ENCODE measurements at regions not wholly inside any gene's neighbourhood (a gene's known extent, or its start where the extent isn't known, plus 50 kb on each side); places are given as distances from the start of the nearest gene placed in this dataset.
"Not testable (repeated sequence)": the region's sequence is repeated elsewhere in the genome, so short reads cannot be mapped to it uniquely, and the experiment has no call there.

GRCh38 chr3:82384181-82384580 is 622.7 kb upstream of the GBE1 start:
- H3K4me2 ChIP-seq (ENCODE audit: low read length), result no peak overlapping the region
- TF ChIP-seq CTCF (IDR thresholded peaks at IDR 0.05), result no peak
- no peaks in the 10 kb centered on the region for H3K27me3 ChIP-seq (ENCODE audit: control insufficient read depth, insufficient read depth, low read length)

GRCh38 chr3:82382831-82383230 is 621.4 kb upstream of the GBE1 start:
- Histone ChIP-seq H3K9me3 (ENCODE audit: control insufficient read depth, low read length) (no peaks in the 10 kb centered on the region), H2AFZ (no peak overlapping the region), H3K27ac (no peak overlapping the region), H3K36me3 (ENCODE audit: control insufficient read depth, insufficient read depth, low read length) (no peaks in the 10 kb centered on the region), H3K27me3 (ENCODE audit: control insufficient read depth, insufficient read depth, low read length) (no peaks in the 10 kb centered on the region), H3K9ac (no peak overlapping the region), H3K4me2 (ENCODE audit: low read length) (no peak overlapping the region), H3K79me2 (no peaks in the 10 kb centered on the region), H3K4me1 (no peaks in the 10 kb centered on the region), H3K4me3 (ENCODE audit: low read depth, low read length) (no peak overlapping the region)
- no peak for TF ChIP-seq CTCF (IDR thresholded peaks at IDR 0.05)

More at GRCh38 chr3:82384181-82384580, 622.7 kb upstream of the GBE1 start:
- Histone ChIP-seq H3K4me1 (no peaks in the 10 kb centered on the region), H3K9me3 (ENCODE audit: control insufficient read depth, low read length) (no peaks in the 10 kb centered on the region), H2AFZ (no peak overlapping the region), H3K79me2 (no peaks in the 10 kb centered on the region), H3K36me3 (ENCODE audit: control insufficient read depth, insufficient read depth, low read length) (no peaks in the 10 kb centered on the region), H3K9ac (no peak overlapping the region), H3K4me3 (ENCODE audit: low read depth, low read length) (no peak overlapping the region), H3K27ac (no peak overlapping the region)

GRCh38 chr3:82378392-82378791 is 616.9 kb upstream of the GBE1 start:
- Histone ChIP-seq H3K4me2 (ENCODE audit: low read length) (no peak overlapping the region), H3K9ac (no peak overlapping the region), H3K9me3 (ENCODE audit: control insufficient read depth, low read length) (no peaks in the 10 kb centered on the region), H3K4me3 (ENCODE audit: low read depth, low read length) (no peak overlapping the region), H3K4me1 (no peaks in the 10 kb centered on the region), H2AFZ (no peak overlapping the region), H3K79me2 (no peaks in the 10 kb centered on the region), H3K27ac (no peak overlapping the region), H3K27me3 (ENCODE audit: control insufficient read depth, insufficient read depth, low read length) (no peaks in the 10 kb centered on the region), H3K36me3 (ENCODE audit: control insufficient read depth, insufficient read depth, low read length) (no peaks in the 10 kb centered on the region)
- no peak for TF ChIP-seq CTCF (IDR thresholded peaks at IDR 0.05)

- no peaks in the 10 kb centered on the region for H3K36me3 ChIP-seq (ENCODE audit: control insufficient read depth, insufficient read depth, low read length)
- no peaks in the 10 kb centered on the region for H3K4me1 ChIP-seq
- H3K9me3 ChIP-seq (ENCODE audit: control insufficient read depth, low read length), result no peaks in the 10 kb centered on the region
- no peaks in the 10 kb centered on the region for H3K79me2 ChIP-seq
- no peak overlapping the region for H3K4me2 ChIP-seq (ENCODE audit: low read length)
- no peak overlapping the region for H2AFZ ChIP-seq
- H3K27ac ChIP-seq, result no peak overlapping the region
- no peak overlapping the region for H3K4me3 ChIP-seq (ENCODE audit: low read depth, low read length)
- no peak for TF ChIP-seq CTCF (IDR thresholded peaks at IDR 0.05)
- no peak overlapping the region for H3K9ac ChIP-seq
- H3K27me3 ChIP-seq (ENCODE audit: control insufficient read depth, insufficient read depth, low read length), result no peaks in the 10 kb centered on the region
These were observed 615.4 kb upstream of the GBE1 start for GRCh38 chr3:82376883-82377282.

- H2AFZ ChIP-seq; H3K79me2 ChIP-seq; H3K36me3 ChIP-seq (ENCODE audit: control insufficient read depth, insufficient read depth, low read length); H3K4me1 ChIP-seq; H3K9me3 ChIP-seq (ENCODE audit: control insufficient read depth, low read length); H3K4me2 ChIP-seq (ENCODE audit: low read length); H3K27me3 ChIP-seq (ENCODE audit: control insufficient read depth, insufficient read depth, low read length); H3K4me3 ChIP-seq (ENCODE audit: low read depth, low read length); H3K27ac ChIP-seq; H3K9ac ChIP-seq: not testable (repeated sequence)
These were observed 612.4 kb upstream of the GBE1 start for GRCh38 chr3:82373833-82374232.
